ENCODE measurements at regions not wholly inside any gene's neighbourhood (a gene's known extent, or its start where the extent isn't known, plus 50 kb on each side); places are given as distances from the start of the nearest gene placed in this dataset.

- DNase-seq: no peak
Measured at GRCh38 chr2:16615687-16616615, 49.7 kb downstream of the CYRIA start.

GRCh38 chr2:16615246-16615645 is 50.4 kb downstream of the CYRIA start:
- no peak for DNase-seq

DNA sequence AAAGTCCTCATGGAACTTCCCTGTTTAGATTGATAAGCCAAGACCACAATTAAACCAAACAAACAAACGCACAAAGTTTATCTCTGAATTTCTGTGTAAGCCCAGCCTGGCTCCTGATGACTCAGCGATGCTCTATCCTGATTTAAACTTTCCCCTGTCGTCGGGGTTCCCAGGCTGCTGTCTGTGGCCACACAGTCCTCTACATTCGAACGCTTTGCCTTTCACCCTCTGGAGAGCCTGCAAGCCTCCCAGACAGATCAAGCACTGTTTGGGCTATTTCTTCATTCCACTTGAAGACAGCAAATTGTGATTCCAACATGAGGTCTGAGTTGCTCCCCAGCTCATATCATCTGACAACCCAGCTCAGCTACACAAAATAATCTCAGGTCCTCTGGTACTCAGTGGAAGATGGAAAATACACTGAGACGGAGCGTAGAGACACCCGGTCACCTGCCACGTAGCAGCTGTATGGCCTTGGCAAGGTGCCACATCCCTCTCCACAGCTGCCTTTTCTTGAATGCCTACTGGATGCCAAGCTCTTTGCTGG is 51.2 kb downstream of the CYRIA start:
- DNase-seq: peak; percentile 66

- DNase-seq: peak; percentile 12
Measured at GRCh38 chr2:16613539-16614011, 52.1 kb downstream of the CYRIA start.

DNA sequence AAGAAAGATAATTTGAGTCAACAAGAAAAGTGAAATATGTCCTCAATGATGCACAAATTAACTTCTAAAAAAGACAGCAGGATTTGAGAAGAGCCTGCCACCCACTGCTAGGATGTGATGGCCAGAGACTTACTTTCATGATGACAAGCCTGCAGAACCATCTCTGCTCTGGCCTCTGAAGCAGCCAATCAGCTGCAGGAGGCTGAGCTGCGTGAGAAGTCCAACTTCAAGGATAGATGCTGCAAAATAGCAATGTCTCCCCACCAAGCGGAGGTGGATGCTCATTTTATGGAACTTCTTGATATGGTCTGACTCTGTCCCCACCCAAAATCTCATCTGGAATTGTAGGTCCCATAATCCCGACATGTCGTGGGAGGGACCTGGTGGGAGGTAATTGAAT is 53.1 kb downstream of the CYRIA start:
- DNase-seq: no peak

DNA sequence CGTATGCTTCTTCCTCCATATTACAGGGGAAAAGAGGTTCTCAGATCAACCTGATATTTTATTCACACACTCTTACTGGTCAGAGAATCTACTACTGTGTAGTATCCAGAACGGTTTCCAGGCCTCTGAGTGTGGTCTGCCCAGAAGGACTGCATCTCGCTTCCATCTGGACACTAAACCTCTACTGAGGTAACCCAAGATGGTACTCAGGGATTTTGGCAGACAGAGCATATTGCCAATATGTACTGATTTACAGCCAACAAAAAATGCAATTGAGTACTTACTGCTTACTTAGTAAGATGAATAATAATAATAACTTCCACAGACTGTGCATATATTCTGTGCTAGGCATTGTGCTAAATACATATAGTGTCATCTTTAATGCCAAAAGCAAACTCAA is 55.8 kb downstream of the CYRIA start:
- DNase-seq: no peak

- peak; percentile 78 for DNase-seq
Measured at GRCh38 chr2:16608661-16609643, 56.7 kb downstream of the CYRIA start.

DNA sequence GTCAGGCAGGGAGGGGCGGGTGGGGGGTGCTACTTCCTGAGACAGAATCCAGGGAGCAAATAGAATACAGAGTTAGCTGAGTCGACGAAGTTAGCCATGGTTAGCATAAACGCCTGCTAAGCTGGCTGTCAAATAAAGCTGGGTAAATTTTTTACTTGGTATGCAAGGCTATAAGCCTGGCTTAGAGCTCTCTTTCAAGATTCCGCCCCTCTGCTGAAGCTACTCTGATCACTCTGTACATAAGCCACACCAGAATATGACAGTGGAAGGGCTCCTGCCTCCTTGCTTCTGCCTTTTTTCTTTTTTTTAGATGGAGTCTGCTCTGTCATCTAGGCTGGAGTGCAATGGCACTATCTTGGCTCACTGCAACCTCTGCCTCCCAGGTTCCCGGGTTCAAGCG is 58.3 kb downstream of the CYRIA start:
- DNase-seq: no peak

GRCh38 chr2:16604236-16604635 is 61.4 kb downstream of the CYRIA start:
- DNase-seq: no peak

GRCh38 chr2:16591370-16591933 is 74.2 kb downstream of the CYRIA start:
- DNase-seq: no peak

DNA sequence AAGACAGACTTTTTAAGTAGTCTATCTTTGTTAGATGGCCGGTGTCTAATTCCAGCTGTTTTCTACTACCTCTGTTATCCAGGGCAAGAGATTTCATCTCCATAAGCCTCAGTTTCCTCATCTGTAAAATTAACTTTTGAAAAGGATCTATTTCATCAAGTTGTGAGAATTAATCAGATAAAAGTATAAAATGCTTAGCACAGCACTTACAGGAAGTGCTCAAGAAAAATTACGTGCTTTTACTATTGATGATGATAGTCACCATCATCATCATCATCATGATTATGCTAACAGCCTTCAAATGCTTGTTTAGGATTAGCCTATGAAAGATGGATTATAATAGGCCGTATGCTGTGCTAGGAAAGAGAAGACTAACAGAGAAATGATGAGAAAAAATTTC is 76.2 kb downstream of the CYRIA start:
- no peak for DNase-seq

DNA sequence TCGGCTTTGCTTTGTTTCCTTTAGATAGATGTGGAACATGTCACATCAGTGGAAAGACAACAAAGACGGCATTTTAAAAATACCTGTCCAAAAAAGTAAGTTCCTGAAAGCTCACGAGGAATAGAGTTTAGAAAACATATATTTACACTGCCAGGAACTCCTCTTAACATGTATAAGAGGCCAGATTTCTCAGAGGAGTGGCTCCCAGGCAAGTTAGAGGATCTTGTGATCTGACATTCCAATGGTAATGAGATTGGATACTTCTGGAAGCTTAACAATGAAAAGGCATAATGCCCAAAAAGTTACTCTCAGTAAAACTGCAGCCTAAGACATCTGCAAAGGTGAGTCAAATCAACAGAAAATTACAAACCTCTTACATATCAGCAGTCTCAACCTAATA is 77.1 kb downstream of the CYRIA start:
- DNase-seq: no peak

- no peak for DNase-seq
Measured at GRCh38 chr2:16587601-16588000, 78.0 kb downstream of the CYRIA start.

GRCh38 chr2:16584824-16585540 is 80.7 kb downstream of the CYRIA start:
- DNase-seq: no peak

- no peak for DNase-seq
Measured at GRCh38 chr2:16584084-16584483, 81.5 kb downstream of the CYRIA start.

DNA sequence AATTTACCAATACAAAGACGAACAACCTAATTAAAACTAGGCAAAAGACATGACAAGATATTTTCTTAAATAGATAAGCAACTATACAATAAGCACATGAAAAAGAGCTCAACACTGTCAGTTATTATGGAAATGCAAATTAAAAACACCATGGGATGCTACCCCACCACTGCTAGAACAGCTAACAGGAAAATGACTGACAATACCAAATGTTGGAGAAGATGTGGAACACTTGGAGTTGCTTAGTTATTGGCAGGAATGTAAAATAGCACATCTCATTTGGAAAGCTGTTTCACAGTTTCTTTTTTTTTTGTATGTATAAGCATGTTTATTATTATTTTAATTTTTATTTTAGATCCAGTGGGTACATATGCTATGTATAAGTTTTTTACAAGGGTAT is 84.4 kb downstream of the CYRIA start:
- DNase-seq: no peak

GRCh38 chr2:16578081-16578480 is 87.6 kb downstream of the CYRIA start:
- no peak for DNase-seq

DNA sequence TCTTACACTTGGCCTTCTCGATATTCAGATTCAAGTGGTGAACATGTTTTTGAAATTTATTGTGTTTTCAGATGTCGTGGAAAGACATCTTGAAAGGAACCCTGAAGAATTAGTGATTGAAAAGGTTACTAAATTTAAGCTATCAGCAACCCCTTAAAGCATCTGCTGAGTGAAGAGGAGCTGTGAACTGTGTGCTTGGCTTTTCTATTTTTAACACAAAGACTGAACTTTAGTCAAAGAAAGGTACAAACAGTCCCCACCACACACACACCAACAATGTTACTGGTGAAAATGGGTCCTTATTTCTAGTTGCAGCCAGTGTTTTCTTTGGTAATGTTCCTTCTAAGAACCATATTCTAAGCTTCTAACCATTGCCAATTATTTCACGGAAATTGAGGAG is 95.1 kb downstream of the CYRIA start:
- no peak for DNase-seq

DNA sequence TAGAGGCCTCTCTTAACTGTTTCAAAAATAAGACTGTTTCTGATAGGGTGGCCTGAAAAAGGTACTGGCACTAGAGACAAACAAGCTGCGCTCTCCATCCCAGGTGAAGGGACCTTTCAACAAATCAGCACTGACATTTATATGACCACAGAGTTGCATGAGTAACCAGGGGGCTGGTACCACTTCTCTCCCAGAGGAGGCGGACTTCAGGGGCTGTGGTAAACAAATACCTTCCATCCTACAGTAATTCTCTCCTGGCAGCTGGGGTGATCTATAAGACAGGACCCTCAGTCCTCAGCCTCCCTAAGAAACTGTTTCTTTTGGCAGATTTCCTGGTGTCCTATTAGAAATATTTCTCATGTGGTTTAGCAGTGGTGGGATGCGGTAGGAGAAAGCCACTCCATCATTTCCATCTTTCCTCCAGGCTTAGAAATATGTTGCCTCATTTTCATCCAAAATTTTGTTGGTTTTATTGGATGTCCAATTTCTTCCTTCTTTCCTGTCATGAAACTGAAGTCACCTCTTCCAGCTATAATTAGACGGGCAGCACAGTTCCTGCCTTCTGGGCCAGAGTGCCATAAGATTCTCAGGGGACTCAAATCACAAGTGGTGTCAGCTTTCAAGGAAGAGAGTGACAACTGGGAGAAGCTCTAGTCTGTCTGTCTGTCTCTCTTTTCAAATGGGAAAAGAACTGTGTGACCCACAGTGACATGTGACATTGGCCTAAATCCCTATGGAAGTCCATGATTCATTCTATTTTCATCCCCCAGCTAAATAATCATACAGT is 96.4 kb downstream of the CYRIA start:
- no peak for DNase-seq

DNA sequence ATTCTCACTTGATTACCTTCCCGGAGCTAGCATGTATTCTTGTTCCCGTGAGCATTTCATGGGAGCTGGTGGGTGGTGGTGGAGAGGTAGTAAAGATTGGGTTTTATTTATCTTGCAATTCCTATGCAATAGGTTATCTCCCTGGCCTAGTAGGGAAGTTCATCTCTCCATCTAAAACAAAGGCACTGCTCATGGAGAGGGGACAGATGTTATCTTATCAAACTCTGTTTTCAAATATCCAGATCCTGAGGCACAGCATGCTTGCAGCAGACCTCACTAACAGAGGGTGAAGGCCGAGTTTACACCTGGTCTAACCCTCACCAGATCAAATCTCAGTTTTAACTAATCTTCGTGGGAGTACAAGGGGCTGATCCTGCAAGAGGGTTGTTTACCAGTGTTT is 98.9 kb downstream of the CYRIA start:
- no peak for DNase-seq

DNA sequence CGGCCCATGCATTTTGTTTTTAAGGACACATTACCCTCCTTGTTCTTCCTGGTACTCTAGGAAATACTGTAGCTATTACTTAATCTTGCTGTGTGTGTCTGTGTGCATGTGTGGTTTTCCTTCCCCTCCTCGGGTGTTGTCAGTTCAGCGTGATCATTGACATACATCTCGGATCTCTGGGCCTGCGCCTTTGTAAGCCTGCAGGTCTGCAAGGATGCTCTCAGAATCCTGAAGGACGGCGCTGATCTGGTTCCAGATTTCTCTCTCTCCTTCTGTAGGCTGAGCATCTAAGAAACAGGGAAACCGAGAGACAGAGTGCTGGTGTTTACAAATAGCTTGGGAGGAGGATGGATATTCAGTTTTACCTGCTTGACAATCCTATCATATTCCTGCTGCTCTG is 100.2 kb downstream of the CYRIA start:
- DNase-seq: no peak

All from NCI-H187 treated with DMSO at 0.1 percent for 48 hours (cell line).